Lower leg skin (tissue), 4 donors: ENCODE measurements at regions not wholly inside any gene's neighbourhood (a gene's known extent, or its start where the extent isn't known, plus 50 kb on each side); places are given as distances from the start of the nearest gene placed in this dataset.

Experiments
- DNase-seq, 2 donors: peaks; one replicate each; pipeline ENCODE4 v3.0.0-alpha.2; 2019; ENCODE audit warnings: low spot score in 2 of 2
- H3K4me3 ChIP-seq: fragments of 200-600 bp; sonication (generic); 2 replicates; pipeline ENCODE4 v1.5.1; 2017; ENCODE audit warnings: mild to moderate bottlenecking, low read depth; ENCODE audit not compliant: poor library complexity, severe bottlenecking
- CTCF ChIP-seq, 3 donors: fragments of 450-650 bp; IDR thresholded peaks; one replicate each; pipeline ENCODE4 v1.5.1; 2016; ENCODE audit warnings: antibody characterized with exemption in 3 of 3, mild to moderate bottlenecking in 3 of 3, moderate library complexity in 2 of 3
- POLR2A ChIP-seq, 2 donors: fragments of 450-650 bp; IDR thresholded peaks; one replicate each; pipeline ENCODE4 v1.6.1; 2016 to 2017; ENCODE audit warnings: antibody characterized with exemption in 2 of 2, mild to moderate bottlenecking in 1 of 2, moderate library complexity in 1 of 2
- WGBS, 2 donors: methylation state at CpG; one replicate each; pipeline ENCODE4 v1.1.5; 2018; 5-methylcytosine and 5-hydroxymethylcytosine counted together
- intact Hi-C: fragments of 100-400 bp; cut with DNase I; formaldehyde crosslinking; loops from one replicate; pipeline ENCODE4 v1.15.0; 2023; ENCODE audit warnings: low total_unique reads

DNA sequence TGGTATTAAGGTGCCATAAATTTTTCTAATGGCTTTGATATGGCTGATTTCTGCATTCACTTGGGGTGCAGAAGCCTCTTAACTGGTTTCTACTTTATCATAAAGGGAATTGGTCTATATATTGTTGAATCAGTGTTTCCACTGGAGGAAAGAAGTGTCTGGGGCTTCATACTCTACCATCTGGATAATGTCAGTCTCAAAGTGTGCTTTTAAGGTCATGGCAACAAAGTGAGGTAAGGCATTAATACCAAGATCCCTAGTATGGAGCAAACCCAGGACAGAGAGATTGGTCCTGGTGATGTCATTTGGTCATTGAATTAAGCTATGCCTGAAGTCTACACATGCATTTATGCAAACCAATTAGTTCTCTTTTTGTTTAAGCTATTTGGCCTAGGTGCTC lies 309.9 kb downstream of the DUSP10 start:
- no peak for TF ChIP-seq CTCF (IDR thresholded peaks at IDR 0.05)
- TF ChIP-seq POLR2A (IDR thresholded peaks at IDR 0.05) = no peak
- H3K4me3 ChIP-seq = no peak overlapping the region
- intact Hi-C loops = no loop called here
- no peak for DNase-seq

GRCh38 chr1:221435504-221435904 lies 306.4 kb downstream of the DUSP10 start:
- TF ChIP-seq POLR2A (IDR thresholded peaks at IDR 0.05) (no peak), CTCF (IDR thresholded peaks at IDR 0.05) (peak in 1 of 3 donors; percentile 73)
- no peak overlapping the region for H3K4me3 ChIP-seq
- intact Hi-C loops = no loop called here
- no peak for DNase-seq

- intact Hi-C loops = no loop called here
- TF ChIP-seq POLR2A (IDR thresholded peaks at IDR 0.05) (no peak), CTCF (IDR thresholded peaks at IDR 0.05) (no peak)
Observed at GRCh38 chr1:221437171-221437570, 304.7 kb downstream of the DUSP10 start.

GRCh38 chr1:221437926-221438325 lies 304.0 kb downstream of the DUSP10 start:
- 92 to 93% methylated on average over 5 of the region's 5 CpGs for WGBS, 2 donors
- no peak overlapping the region for H3K4me3 ChIP-seq
- TF ChIP-seq POLR2A (IDR thresholded peaks at IDR 0.05) (no peak), CTCF (IDR thresholded peaks at IDR 0.05) (no peak)
- no peak for DNase-seq
- intact Hi-C loops = no loop called here

More at GRCh38 chr1:221437171-221437570, 304.7 kb downstream of the DUSP10 start:
- no peak overlapping the region for H3K4me3 ChIP-seq
- 79 to 87% methylated on average over 2 of the region's 2 CpGs for WGBS, 2 donors
- DNase-seq = no peak

DNA sequence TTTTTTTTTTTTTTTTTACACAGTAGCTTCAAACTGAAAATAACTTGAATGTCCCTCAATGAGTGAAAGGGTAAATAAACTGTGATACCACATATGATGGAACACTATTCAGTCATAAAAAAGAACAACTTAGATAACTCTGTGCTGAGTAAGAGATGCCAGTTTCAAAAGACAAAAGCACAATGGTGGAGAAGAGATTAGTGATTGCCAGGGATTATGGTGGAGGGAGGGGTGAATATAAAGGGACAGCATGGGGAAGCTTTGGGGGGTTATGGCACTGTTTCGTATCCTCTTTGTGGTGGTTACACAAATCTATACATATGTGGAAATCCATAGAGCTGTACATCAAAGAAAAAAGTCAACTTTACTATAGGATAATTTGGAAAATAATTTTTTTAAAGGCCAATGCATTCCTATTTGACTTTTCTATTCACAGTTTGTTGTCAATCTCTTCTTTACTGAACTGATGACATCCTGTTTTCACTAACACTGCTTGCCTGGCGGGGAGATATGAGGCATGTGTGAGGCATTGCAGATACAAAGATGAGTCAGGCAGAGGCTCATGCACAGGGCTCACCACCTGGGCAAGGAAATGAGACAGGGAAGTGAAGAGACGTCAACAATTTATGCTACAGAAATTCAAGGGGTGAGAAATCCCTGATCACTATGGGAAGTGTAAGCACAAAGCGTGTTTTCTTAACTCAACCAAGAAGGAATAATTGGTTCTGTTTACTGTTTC lies 302.7 kb downstream of the DUSP10 start:
- no peak overlapping the region for H3K4me3 ChIP-seq
- intact Hi-C loops = no loop called here
- DNase-seq = no peak
- TF ChIP-seq CTCF (IDR thresholded peaks at IDR 0.05) = no peak
- TF ChIP-seq POLR2A (IDR thresholded peaks at IDR 0.05) = no peak
- 54 to 62% methylated on average over 4 of the region's 4 CpGs for WGBS, 2 donors
